ENCODE measurements at regions not wholly inside any gene's neighbourhood (a gene's known extent, or its start where the extent isn't known, plus 50 kb on each side); places are given as distances from the start of the nearest gene placed in this dataset.
"Not testable (repeated sequence)": the region's sequence is repeated elsewhere in the genome, so short reads cannot be mapped to it uniquely, and the experiment has no call there.

DNA sequence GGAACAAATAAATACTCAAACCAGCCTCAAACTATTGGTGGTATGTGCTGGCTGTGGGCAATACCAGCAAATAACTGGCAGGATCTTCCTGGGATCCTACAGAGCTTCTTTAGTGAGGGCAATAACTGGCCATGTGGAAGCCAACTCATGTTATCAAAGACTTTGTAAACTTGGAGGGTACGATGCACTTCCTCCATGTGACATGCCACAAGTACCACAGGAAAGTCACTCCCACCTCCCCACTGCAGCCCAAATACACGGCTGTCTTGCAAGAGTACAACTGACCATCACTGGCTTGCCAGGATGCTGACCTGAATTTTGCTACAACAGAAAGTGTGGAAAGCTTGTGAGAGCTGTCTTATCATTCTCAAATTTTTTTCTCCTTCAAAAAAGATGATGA is 93.3 kb upstream of the MAML3 start:
- DNase-seq (ENCODE audit: low spot score): no peak

DNA sequence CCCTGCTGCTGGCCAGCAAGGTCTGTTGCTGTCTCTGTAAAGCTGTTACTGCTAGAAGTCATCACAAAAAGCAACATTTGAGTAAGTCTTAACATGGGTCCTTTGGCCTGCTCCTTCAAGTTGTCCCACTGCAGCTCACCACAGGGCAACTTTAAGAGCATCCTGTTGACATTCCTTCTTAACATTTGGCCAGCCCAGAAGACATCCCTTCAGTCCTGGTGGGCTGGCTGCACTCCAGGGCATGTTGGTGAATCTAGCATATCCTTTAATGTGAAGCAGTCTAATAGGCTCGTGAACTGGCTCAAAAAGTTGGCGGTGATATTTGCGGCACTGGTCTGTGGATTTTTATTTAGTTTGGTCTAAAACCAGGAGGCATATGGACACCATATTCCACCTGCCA is 92.2 kb upstream of the MAML3 start:
- DNase-seq (ENCODE audit: low spot score): no peak

DNA sequence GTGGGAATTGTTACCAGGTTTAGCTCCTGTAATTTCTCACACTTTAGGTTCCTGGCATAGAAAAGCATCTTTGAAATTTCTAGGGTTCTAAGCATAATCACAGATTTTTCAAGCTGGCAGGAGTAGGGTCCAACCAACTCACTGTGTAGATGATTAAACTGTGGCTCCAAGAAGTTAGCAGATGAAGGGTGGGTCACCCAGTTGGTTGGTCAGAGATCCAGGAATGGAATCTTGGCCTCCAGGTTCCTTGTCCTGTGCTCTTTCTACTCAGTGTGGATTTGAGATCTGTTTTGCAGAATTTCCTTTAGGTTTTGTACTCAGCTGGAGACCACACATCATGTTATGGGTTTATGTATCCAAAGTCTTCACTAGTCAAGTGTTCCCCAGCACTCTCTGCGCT is 90.3 kb upstream of the MAML3 start:
- no peak for DNase-seq (ENCODE audit: low spot score)

DNA sequence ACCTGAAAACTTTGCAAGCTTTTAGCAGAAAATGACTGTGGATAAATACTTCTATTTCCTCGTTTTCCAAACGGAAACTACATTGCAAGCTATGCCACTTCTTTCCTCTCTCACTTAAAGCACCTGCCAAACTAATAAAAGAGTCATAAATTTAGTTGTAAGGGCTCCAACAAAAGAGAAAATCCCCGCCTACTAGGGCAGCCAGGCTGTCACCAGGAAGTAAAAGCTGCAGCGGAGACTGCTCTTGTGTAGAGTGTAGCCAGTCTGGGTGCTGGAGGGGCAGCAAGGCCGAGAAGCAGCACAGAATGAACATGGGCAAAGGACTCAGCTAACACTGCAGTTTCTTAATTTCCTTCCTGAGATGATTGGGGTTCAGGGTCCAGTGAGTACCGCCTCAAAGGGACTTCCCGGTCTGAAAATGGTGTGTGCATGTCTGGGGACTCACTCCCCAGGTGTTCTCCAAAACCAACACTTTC is 89.3 kb upstream of the MAML3 start:
- DNase-seq (ENCODE audit: low spot score): no peak

DNA sequence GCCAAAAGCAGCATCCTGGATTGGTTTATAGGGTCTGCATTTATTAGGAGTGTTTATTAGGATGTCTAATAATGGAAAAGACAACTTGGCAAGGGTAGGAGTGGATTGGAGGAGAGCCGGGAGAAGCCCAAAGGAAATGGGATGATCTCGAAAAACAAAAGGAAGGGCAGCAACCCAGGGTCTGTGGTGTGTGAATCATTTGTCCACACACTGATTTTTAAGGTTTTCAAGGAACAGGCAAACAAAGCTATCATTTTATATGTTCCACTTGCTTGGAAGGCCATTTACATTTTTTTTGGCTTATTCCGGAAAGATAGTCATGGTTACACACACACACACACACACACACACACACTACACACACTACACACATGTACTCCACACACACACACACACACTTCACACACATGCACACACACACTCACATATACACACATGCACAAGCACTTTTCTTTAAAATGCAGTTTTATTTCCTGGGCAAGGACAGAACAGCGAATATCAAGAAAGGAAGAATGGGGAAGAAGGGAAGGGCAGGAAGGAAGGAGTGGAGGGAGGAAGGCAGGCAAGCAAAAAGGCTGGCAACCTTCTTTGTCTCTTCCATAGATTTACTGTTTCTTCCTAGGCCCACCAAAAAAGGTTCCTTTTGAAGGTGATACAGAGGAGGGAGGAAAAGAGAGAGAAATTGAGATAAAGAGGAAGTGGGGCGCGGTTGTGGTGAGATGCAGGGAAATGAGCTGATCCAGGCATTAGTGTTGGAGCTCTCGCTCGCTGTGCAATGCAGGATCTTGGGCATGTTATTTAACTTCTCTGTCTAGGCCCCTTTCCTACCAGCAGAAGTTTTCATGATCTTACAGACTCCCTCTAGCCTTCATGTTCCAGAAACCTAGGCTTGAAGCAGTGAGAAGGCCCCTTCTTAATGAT is 88.6 kb upstream of the MAML3 start:
- DNase-seq (ENCODE audit: low spot score): no peak

DNA sequence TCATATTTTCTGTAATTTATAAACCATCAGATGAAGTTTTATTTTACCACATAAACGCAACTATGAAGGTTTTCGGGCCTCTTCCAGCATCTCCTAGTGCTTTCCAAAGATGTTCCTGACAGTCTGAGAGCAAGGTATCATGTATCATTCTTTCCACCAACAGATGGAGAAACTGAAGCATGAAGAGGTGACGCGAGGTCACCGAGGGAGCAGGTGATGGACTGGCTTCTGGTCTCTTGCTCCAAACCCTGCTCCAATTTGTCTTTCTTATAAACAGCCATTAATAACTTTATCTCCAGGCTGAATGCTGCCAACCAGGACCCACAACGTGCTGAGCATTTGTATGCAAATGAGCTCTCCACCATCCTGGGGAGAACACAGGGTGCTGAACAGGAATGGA is 86.3 kb upstream of the MAML3 start:
- DNase-seq (ENCODE audit: low spot score): no peak

DNA sequence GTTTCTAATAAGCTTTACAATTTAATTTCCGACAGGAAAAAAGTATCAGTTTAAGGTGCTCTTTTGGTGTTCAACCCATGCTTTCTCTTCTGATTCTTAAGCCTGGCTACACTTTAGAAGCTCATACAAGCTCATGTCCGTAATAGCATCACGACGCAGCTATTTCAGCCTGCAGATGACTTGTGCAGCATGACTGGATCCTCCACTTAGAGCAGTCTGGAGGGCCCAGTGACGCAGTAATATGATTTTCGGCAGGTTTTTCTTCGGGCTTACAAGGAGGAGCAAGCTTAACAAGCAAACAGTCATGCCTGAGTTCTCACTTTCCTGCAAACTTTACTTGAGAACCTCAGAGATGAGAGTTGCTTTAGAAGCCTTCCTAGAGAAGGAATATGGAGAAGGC is 85.3 kb upstream of the MAML3 start:
- DNase-seq (ENCODE audit: low spot score): no peak

DNA sequence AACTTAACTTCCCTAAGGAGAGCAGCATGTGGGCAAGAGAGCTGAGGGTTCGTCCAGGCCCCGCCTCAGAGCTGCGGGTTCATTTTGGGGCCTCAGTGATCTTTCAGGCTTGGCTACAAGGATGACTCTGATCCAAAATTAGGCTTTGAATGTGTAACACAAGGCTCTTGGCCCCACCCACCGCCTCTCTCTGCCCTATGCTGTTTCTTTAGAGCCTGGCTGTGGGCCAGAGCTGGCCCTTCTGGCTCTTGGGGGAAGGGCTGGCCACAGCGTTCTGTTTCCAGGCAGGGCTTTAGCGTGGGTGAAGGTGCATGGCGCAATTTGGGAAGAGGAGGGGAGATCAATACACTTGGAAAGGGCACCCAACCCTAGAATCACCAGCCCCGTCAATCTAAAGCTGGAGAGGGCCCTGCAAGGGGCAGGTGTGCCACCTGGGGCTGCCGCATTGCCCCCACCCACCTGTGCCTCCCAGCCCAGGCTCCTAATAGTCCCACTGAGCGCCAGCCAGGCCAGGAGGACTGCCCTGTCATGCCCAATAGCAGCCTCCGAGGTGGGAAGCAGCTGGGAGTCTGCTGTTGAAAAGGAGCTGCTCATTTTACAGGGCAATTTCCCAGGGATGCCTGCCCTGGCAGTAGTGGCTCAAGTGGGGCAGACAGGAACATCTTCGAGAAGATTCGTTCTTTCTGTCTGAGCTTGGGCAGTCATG is 84.5 kb upstream of the MAML3 start:
- no peak for DNase-seq (ENCODE audit: low spot score)

DNA sequence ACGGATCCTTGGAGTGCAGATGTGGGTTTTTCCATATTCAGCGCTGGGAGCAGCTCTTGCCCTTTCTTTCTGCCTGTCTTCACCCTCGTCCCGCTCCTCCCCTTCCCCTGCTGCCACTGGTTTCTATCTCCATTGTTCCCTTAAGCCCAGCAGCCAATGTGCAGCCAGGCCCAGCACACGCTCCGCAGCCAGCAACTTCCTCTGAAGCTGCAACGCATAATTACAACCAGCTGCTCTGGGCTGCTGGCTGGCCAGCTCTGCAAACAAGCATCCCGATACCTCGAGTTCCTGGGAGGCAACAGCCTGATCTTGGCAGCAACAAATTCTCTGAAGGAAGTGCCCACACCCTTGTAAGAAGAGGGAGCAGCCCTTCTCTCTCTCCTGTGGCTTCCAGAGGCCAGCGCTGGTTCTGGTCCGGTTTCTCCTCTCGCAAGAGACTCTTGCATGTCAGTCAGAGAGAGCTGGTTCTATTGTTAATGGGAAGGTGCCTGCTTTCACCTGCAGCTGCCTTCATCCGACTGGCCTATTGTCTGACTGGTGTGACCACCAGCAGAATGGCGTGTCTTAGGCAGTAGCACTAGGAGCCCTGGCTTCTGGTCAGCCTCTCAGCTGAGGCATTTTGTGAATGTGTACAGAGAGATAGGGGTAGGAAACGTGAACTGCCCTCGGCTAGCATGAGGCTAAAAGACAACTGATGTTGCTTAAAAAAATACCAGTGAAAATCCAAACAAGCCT is 83.8 kb upstream of the MAML3 start:
- no peak for DNase-seq (ENCODE audit: low spot score)

DNA sequence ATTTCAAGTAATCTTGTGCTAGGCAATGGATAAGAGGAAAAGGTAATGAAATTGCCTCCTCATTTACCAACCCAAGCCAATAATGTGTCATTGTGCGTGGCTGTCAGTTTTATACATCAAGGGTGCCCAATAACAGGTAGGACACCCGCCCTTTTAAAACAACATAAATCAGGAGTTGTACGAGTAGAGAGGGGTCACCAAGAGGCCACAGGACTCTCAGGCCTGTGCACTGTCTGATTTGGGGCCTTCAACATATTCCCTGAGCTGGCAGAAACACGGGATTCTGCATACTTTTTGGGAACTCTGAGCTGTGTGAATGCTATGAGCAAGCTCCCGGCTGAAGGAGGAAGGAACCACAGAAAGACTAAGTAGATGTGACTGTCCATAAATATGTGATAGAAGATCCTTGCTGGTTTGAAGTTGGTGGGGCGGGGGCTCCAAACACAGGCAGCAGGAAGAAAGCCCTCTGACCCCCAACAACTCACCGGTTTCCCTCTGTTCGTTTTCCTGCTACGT is 82.7 kb upstream of the MAML3 start:
- DNase-seq (ENCODE audit: low spot score): no peak

DNA sequence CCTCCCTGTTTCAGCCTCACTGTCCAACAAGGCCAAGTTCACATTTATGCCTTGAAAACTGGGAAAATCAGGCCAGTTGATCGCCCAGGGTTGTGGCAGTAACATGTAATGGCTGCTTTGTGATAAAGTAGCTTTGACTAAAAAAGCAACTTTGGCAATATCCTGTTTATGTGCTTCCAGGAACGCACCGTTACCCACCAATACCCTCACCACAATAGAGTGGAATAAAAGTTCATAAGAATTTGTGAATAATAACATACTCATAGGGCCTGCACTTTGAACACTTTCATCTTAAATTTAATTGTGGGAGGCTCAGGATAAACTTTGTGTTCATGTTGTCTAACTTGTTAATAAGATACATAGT is 80.7 kb upstream of the MAML3 start:
- DNase-seq (ENCODE audit: low spot score): no peak

DNA sequence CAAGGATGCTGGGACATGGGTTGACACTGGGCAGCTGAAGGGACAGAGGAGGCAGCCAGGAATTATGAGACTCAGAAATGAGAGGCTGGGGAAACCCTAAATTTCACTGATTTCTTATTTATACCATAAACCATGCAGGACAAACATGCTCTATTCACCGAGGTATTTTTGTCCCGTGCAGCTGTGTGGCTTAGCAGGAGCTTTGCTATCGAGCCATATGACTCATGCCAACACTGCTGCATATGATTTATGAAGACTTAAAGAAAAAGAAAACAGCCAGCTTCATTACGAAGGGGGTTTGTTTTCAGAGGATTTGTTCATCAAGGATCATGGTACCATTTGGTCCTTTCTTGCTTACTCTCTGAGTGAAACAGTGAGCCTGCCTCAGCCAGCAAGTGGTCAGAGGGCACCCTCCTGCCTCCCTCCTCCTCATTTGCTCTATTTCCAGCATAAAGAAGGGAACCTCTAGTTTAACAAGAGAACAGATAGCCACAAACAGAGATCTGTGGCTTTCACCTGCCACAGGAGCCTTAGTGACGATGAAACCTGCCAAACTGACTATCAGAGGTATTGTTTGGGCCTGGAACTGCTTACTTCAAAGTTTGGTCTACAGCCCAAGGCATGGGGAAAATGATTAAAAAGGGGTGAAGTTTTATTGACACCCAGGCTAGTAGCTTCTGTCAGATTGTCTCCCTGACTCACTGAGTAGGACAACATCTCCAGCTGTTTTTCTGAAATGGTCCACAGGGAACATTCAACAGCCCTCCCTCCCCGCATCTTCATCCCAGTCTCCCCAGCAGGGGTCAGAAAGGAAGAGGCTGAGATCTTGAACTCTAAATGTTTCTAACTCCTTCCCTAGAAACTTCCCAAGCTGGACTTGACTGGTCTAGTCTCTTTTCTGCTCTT is 80.1 kb upstream of the MAML3 start:
- no peak for DNase-seq (ENCODE audit: low spot score)

DNA sequence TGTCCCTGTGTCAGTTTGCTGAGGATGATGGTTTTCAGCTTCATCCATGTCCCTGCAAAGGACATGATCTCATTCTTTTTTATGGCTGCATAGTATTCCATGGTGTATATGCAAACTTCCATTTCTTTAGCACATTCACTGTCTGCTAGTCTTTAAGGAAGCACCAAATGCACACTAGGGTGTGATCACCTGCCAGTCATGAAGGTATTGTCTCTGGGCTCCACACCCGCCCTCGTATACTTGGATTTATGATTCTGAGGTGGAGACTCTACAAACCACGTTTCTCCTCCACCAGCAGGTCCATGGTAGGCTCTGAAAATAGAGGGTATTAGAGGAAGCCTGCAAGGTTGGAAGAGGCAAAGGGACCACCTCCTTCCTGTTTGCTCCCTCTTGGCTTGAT is 75.9 kb upstream of the MAML3 start:
- DNase-seq (ENCODE audit: low spot score): no peak

DNA sequence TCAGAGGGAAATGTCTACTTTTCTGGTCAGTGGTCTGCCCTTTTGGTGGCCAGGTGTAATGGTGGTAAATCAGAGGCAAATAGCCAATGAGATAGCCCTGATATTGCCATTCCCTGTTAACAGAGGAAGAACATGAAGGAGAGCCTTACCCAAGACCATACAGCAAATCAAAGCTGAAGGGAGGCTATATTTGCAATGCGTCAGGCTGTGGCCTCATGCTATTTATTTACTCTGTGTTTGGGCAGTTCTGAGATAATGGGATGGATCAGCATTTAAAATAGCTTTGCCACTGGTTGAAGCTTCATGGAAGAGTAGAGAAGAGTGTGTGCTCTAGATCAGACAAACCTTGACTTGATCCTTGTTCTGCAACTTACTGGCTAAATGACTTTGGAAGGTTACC is 73.3 kb upstream of the MAML3 start:
- no peak for DNase-seq (ENCODE audit: low spot score)

DNA sequence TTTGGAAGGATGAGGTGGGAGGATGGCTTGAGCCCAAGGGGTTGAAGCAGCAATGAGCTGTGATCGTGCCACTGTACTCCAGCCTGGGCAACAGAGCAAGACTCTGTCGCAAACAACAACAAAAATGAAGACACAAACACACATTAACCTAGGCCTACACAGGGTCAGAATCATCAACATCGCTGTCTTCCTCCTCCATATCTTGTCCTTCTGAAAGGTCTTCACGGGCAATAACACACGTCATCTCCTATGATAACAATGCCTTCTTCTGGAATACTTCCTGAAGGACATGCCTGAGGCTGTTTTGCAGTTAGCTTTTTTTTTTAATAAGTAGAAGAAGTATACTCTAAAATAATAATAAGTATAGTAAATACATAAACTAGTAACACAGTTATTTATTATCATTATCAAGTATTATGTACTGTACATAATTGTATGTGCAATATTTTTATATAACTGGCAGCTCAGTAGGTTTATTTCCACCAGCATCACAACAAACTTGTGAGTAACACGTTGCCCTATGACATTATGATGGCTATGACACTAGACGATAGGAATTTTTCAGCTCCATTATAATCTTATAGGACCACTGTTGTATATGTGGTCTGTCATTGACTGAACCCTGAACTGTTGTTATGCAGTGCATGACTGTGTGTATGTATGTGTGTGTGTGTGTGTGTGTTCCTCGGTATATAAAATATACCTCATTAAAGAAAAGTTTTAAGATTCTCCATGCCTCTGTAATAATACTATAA is 69.2 kb upstream of the MAML3 start:
- DNase-seq (ENCODE audit: low spot score): no peak

DNA sequence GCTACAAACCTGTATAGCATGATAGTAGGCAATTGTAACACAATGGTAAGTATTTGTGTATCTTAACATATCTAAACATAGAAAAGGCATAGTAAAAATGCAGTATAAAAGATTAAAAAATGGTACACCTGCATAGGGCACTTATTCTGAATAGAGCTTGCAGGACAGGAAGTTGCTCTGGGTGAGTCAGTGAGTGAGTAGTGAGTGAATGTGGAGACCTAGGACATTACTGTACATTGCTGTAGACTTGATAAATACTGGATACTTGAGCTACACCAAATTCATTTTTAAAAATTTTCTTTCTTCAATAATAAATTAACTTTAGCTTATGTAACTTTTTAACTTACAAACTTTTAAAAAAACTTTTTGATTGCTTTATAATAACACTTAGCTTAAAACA is 68.2 kb upstream of the MAML3 start:
- no peak for DNase-seq (ENCODE audit: low spot score)

DNA sequence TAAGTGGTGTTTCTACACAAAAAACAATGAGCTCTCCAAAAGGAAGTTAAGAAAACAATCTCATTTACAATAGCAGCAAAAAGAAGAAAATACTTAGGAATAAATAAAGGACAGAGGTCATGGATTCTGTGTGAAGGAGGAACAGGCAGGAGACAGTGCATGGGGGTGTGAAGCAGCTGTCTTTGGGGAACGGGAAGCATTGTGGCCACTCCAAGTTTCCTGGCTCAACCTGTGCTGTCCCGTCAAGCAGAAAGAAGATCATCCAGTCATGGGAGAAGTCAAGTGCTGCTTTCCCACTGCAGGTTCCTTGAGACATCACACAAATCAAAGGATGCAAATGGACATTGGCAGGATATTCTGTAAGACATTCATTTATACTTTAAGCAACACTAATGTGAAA is 66.1 kb upstream of the MAML3 start:
- no peak for DNase-seq (ENCODE audit: low spot score)

DNA sequence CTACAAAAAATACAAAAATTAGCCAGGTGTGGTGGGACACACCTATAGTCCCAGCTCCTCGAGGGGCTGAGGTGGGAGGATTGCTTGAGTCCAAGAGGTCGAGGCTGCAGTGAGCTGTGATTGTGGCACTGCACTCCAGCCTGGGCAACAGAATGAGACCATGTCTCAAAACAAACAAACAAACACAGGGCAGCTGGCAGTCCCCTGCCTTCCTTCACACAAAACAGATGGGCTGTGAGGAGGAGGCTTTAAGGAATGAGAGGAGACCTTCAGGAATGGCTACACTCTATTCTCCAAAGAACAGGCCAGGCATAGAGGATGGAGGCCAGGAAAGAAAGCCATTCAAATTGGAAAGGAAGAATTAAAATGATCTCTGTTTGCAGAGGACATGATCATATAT is 65.6 kb upstream of the MAML3 start:
- no peak for DNase-seq (ENCODE audit: low spot score)

DNA sequence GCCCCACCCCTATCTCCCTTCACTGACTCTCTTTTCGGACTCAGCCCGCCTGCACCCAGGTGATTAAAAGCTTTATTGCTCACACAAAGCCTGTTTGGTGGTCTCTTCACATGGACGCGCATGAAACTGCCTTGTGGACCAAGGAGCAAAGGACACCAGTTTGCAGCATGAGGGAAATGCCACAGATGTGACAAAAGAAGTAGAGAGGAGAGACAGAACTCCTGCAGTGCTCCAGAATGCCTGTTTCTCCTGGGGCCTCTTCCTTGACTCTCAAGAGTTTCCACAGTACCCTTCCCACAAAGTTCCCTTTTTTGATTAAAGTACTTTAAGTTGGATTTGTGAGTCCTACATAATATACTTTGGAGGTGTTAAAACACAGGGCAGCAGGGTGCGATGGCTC is 65.1 kb upstream of the MAML3 start:
- DNase-seq (ENCODE audit: low spot score): not testable (repeated sequence)

DNA sequence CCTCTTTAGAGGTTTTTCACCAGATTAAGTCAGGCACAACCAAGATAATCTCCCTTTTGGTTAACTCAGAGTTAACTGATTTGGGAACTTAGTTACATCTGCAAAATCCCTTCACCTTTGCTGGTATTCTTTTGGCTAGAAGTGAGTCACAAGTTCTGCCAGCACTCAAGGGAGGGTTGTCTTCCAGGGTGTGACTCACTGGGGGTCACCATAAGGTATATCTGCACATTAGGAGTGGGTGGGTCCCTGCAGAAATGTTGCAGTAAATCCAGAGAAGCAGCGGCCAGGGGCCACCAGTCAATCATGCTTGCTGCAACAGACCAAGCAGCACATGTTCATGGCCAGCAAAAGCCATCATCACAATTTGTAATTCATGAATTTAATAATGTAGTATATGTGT is 59.8 kb upstream of the MAML3 start:
- DNase-seq (ENCODE audit: low spot score): no peak

DNA sequence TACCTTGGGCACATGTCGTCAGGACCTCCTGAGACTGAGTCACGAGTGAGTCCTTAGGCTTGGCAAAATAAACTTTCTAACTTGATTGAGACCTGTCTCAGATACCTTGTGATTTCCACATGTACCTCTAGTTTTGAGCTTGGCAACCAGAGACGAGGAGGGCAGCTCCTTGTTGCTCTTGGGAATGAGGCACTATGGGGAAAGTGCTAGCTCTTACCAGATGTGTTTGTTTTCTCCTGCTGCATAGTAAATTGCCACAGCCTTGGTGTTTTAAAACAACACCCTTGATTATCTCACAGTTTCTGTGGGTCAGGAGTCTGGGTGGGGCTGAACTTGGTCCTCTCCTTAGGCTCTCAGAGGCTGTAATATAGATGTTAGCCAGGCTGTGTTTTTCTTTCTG is 59.1 kb upstream of the MAML3 start:
- no peak for DNase-seq (ENCODE audit: low spot score)
